GM21717 (cell line): ENCODE measurements at regions not wholly inside any gene's neighbourhood (a gene's known extent, or its start where the extent isn't known, plus 50 kb on each side); places are given as distances from the start of the nearest gene placed in this dataset.

Experiments
- ATAC-seq: cut with Tn5 transposase; IDR thresholded peaks from one replicate; pipeline ENCODE4 v1.9.1; 2021; ENCODE audit warnings: mild to moderate bottlenecking, moderate library complexity; ENCODE audit not compliant: unreplicated experiment

DNA sequence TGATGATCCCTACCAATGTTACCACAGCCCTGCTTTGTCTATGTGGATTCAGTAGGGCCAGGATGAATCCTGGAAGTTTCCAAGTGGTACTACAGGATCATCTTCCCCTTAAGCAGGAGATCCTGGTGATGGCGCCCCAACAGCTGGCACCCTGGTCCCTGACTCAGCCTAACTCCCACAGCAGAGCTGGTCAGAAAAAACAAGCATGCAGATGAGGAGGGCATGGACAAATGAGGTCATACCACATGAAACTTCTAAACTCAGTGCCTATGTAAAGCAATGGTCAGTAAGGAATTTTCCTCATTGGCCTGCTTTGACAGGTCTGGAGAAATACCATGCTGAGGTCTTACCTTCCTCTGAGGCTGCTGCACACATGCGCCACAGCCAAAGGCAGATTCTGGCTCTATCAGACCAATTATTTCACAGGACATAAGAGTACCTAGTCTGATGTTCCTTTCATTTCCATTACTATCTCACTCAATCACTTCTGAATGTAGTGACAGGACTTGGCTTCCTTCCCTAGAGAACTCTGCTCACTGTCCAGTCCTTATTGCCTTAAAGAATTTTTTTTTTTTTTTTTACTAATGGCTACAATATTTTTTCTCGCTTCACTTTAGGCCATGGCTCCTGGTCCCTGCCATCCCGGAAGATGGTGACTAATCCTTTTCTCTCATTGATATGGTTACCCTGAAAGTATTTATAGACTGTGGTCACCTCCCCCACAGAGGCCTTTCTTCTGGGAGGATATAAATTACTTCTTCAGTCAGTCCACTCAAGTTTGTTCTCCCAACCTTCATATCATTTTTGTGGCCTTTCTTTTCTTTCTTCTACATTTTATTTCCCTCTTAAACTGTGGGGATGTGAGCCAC is 525.2 kb upstream of the PSMD7 start:
- no peak for ATAC-seq

DNA sequence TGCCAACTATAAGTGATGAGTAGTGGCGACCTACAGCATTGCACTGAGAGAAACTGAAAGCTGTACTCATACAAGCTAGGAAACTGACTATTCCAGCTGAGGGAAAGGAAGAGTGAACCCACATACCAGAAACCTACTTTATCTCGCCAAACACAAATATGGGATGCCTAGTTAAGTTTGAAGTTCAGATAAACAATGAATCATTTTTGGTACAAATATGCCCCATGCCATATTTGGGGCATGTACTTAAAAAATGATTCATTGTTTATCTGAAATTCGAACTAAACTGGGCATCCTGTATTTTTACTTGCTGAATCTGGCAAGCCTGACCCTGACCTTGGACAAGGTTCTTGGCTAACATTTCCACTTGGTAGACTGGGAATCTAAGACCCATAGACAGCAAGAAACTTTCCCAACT is 527.8 kb upstream of the PSMD7 start:
- no peak for ATAC-seq

GRCh38 chr16:73764321-73764720 is 532.3 kb upstream of the PSMD7 start:
- ATAC-seq: no peak

DNA sequence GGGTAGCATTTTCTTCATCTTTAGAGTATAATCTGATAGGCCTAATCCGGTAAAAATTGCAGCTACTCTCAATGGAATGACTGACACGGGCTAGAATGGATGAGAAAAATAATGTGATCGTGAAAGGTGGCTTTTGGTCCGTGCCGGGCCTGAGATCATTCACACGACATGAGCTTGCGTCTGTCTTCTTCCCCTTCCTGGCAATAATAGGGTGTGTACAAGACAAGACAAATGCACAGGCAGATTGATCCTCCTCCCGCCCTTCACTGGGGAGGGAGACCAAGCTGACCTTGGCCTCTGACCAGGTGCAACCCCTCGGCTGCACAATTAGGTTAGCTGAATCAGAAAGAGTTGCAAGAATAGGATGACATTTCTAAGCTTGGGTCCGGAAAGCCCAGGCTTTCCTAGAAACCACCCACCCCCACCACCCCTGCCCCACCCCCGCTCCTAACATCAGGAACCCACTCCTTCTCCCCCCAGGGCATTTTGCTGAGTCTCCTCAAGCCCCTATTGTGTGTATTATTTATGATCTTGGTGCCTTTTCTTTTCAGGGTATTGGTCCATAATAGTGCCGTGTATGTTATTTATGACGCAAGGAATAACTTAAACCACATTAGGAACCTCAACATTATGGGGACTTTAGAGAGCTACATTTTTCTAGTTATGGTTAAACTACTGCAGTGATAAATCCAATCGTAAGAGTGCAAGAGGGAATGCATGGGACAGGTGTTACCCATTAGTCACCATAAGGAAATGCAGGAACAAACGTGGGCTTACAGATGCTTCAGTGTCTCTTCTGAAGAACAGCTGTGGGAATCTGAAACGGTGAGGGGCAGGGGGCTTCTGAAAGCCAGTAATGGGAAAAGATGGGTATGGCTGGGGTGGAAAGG is 540.1 kb upstream of the PSMD7 start:
- no peak for ATAC-seq

DNA sequence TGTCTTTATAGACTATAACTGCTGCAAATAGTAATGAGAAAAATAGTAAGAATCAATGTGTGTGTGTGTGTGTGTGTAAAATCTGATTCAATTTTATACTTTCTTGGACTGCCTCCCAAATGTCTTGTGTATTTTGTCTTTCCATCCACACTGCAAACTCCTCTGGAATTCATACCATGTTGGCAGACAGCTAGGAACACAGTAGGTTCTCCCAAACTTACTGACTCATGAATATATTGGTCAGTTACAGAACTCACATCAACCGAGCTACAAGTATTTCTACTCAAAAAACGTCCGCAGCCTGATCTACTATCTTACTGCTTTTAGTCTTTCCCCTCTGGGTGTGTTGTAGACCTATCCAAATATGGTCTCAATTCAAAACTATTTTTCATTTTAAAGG is 542.7 kb upstream of the PSMD7 start:
- ATAC-seq: no peak

DNA sequence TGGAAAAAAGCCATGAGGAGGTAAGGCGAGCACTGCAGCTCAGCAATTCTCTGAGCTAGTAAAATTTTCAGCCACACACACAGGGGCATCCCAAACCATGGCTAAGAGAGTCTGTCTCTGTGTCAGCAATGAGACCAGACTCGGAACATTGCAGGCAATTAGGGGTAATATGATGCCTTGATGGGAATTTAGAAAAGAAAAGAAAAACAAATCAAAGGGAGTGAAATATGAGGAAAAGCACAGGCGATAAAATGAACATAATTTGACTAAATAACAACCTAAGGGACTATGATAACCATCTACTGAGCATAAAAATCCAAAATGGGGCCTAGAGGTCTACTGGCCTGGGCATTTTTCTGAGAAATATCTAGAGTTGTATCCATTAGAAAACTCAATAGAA is 546.0 kb upstream of the PSMD7 start:
- no peak for ATAC-seq

- no peak for ATAC-seq
Observed at GRCh38 chr16:73747328-73747727, 549.3 kb upstream of the PSMD7 start.

GRCh38 chr16:73746554-73746953 is 550.1 kb upstream of the PSMD7 start:
- ATAC-seq: no peak

DNA sequence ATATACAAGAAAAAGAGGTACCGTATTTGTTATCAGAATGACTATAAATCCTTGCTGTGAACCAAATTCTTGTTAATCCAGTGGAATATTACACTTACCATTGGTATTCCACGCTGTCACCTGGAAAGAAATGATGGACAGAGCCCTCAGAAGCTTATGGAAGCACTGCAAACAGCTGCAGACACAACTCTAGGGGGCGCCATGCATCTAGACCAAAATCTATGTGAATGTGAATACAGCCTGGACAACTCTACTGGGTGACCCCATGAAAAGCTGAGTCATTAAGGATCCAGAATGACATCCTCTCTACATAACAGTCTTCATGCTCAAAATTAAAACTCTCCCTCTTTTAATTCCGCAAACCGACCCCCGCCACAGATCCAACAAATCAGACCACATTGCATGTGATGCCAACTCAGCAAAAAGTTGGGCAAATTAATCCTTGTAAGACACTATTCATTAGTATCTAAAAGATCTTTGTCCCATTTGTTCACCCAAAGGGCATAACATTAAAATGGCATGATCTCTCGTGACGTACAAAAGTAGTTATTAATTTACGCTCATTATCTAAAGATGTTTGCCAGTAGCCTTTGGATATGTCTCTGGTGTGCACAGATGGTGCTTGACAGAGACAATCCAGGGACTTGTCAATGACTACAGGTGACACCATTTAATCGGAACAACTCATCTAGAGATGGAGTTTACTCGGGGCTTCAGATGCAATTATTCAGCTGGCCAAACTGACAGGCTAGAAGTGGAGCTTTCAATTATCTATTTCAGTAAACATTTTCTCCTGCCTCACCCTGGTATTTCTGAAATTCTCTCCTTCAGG is 552.7 kb upstream of the PSMD7 start:
- ATAC-seq: no peak

- ATAC-seq: no peak
Observed at GRCh38 chr16:73739049-73739769, 557.4 kb upstream of the PSMD7 start.

DNA sequence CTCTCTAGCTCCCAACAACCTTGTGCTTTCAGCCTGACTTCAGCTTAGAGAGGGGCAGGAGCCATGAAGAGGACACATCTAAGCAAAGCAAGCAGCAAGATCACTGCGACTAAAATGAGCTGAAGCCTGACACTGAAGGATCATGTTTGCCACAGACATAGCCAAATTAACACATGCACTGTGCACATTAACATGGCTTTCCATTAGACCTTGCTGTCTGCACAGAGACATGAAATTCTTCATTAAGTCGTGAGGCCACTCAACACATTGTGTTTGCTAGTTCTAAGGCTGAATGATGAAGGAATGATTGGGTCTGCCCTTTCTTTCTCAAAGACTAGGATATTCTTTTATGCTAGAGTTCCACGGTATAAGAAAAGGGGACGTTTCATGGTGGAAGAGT is 558.3 kb upstream of the PSMD7 start:
- no peak for ATAC-seq

GRCh38 chr16:73737637-73738036 is 559.0 kb upstream of the PSMD7 start:
- no peak for ATAC-seq

DNA sequence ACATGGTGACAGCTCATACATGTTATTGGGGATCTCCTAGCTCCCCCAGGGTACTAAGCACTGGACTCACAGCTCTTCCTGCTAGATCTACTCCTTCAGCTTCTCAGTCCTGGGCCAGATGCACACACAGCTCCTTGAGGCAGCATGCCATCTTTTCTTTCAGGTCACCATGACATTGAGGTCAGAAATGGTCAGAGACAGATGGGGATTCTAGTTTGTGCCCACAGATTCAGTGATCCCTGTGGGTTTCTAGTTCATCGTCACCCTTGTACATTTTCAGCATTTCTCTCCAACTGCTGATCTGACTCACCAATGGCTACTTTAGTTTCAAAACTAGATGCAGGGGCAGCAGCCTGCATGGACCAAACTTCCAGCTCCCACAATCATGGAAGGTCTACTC is 560.7 kb upstream of the PSMD7 start:
- ATAC-seq: no peak

GRCh38 chr16:73735018-73735417 is 561.6 kb upstream of the PSMD7 start:
- ATAC-seq: no peak

- no peak for ATAC-seq
Observed at GRCh38 chr16:73732681-73733080, 563.9 kb upstream of the PSMD7 start.

DNA sequence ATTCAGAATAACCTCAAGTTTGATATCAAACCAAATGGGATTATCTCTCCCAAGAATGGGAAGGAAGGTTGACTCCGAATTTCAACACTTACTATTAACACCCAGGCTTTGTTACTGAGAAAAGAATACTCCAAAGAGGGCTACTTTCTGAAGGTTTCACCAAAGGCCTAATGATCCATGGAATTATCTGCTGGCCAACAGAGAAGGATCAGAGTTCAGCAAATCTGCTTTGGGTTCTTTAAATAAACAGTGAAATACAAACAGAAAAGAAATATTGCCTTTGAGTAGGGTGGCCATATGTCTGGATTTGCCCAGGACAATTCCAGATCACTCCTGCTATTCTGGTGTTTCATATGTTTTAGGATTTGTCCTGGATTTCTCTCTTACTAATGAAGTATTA is 564.5 kb upstream of the PSMD7 start:
- no peak for ATAC-seq

GRCh38 chr16:73730481-73731090 is 566.0 kb upstream of the PSMD7 start:
- no peak for ATAC-seq

GRCh38 chr16:73725156-73725555 is 571.5 kb upstream of the PSMD7 start:
- ATAC-seq: no peak

DNA sequence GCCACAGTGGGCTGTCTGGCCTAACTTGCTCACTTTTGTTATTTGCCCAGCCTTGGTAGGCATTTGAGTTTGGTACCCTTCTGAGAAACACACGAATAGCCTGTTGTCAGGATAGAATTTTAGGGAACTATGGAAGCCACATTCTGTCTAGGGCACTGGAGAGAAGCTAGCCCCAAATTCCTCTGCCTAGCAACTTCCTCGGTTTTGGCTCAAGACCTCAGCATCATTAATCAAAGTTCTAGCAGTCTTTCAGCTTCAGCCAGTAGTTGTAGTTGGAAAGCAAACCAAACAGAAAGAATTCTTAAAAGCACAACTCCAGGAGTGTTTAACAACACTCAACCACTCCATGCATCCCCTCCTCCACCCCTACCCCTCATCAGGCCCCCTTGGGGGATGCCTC is 572.1 kb upstream of the PSMD7 start:
- ATAC-seq: no peak
